ENCODE measurements at regions not wholly inside any gene's neighbourhood (a gene's known extent, or its start where the extent isn't known, plus 50 kb on each side); places are given as distances from the start of the nearest gene placed in this dataset.

GRCh38 chr14:80117876-80118275 lies 93.4 kb downstream of the DIO2 start:
- no peak overlapping the region for H3K4me3 ChIP-seq (ENCODE audit: low read depth, low read length)
- DNase-seq (ENCODE audit: low read depth): no peak
- TF ChIP-seq CTCF (IDR thresholded peaks at IDR 0.05; ENCODE audit: insufficient read depth, low read length): no peak

GRCh38 chr14:80116157-80116556 lies 95.1 kb downstream of the DIO2 start:
- H3K4me3 ChIP-seq (ENCODE audit: low read depth, low read length): no peak overlapping the region
- no peak for TF ChIP-seq CTCF (IDR thresholded peaks at IDR 0.05; ENCODE audit: insufficient read depth, low read length)
- no peak for DNase-seq (ENCODE audit: low read depth)

- H3K4me3 ChIP-seq (ENCODE audit: low read depth, low read length): no peak overlapping the region
- no peak for DNase-seq (ENCODE audit: low read depth)
- TF ChIP-seq CTCF (IDR thresholded peaks at IDR 0.05; ENCODE audit: insufficient read depth, low read length): no peak
These were observed 100.6 kb downstream of the DIO2 start for GRCh38 chr14:80110721-80111120.

- no peak for TF ChIP-seq CTCF (IDR thresholded peaks at IDR 0.05; ENCODE audit: insufficient read depth, low read length)
- DNase-seq (ENCODE audit: low read depth): no peak
- no peak overlapping the region for H3K4me3 ChIP-seq (ENCODE audit: low read depth, low read length)
These were observed 102.2 kb downstream of the DIO2 start for GRCh38 chr14:80109055-80109454.

GRCh38 chr14:80108430-80108829 lies 102.9 kb downstream of the DIO2 start:
- no peak overlapping the region for H3K4me3 ChIP-seq (ENCODE audit: low read depth, low read length)
- no peak for TF ChIP-seq CTCF (IDR thresholded peaks at IDR 0.05; ENCODE audit: insufficient read depth, low read length)
- no peak for DNase-seq (ENCODE audit: low read depth)

GRCh38 chr14:80105488-80105994 lies 105.8 kb downstream of the DIO2 start:
- TF ChIP-seq CTCF (IDR thresholded peaks at IDR 0.05; ENCODE audit: insufficient read depth, low read length): no peak
- H3K4me3 ChIP-seq (ENCODE audit: low read depth, low read length): no peak overlapping the region

GRCh38 chr14:80101835-80102234 lies 109.5 kb downstream of the DIO2 start:
- no peak for TF ChIP-seq CTCF (IDR thresholded peaks at IDR 0.05; ENCODE audit: insufficient read depth, low read length)
- no peak overlapping the region for H3K4me3 ChIP-seq (ENCODE audit: low read depth, low read length)
- no peak for DNase-seq (ENCODE audit: low read depth)

More at GRCh38 chr14:80105488-80105994, 105.8 kb downstream of the DIO2 start:
- no peak for DNase-seq (ENCODE audit: low read depth)

Data from fibroblast of the aortic adventitia (primary cell).